Mammary epithelial cell (primary cell): ENCODE measurements at regions not wholly inside any gene's neighbourhood (a gene's known extent, or its start where the extent isn't known, plus 50 kb on each side); places are given as distances from the start of the nearest gene placed in this dataset.

Experiments used
- EZH2 ChIP-seq: IDR thresholded peaks from 2 replicates; pipeline ENCODE4 v1.6.1; 2012; ENCODE audit warnings: low read length, inconsistent platforms, borderline replicate concordance
- TF ChIP-seq, protein P1 (sequence below), 2 donors: IDR thresholded peaks in 1 of 2; conservative IDR thresholded peaks in 1 of 2; 2 replicates each; pipeline ENCODE4 v1.5.1; 2011 to 2012; ENCODE audit warnings: inconsistent platforms in 2 of 2, low read length in 2 of 2, mild to moderate bottlenecking in 2 of 2, control low read depth in 1 of 2, low read depth in 1 of 2; ENCODE audit not compliant: insufficient read depth in 1 of 2; ENCODE audit errors: extremely low read depth in 1 of 2

- TF ChIP-seq, protein P1, sequence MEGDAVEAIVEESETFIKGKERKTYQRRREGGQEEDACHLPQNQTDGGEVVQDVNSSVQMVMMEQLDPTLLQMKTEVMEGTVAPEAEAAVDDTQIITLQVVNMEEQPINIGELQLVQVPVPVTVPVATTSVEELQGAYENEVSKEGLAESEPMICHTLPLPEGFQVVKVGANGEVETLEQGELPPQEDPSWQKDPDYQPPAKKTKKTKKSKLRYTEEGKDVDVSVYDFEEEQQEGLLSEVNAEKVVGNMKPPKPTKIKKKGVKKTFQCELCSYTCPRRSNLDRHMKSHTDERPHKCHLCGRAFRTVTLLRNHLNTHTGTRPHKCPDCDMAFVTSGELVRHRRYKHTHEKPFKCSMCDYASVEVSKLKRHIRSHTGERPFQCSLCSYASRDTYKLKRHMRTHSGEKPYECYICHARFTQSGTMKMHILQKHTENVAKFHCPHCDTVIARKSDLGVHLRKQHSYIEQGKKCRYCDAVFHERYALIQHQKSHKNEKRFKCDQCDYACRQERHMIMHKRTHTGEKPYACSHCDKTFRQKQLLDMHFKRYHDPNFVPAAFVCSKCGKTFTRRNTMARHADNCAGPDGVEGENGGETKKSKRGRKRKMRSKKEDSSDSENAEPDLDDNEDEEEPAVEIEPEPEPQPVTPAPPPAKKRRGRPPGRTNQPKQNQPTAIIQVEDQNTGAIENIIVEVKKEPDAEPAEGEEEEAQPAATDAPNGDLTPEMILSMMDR (conservative IDR thresholded peaks at IDR 0.05 in 1 of 2, IDR thresholded peaks at IDR 0.05 in 1 of 2; ENCODE audit: extremely low read depth in 1 of 2, insufficient read depth in 1 of 2, low read depth in 1 of 2, low read length in 2 of 2): no peak
- TF ChIP-seq EZH2: no peak
Measured at GRCh38 chrX:5802391-5802790, 426.3 kb downstream of the NLGN4X start.
